Ovary (tissue), 3 donors: ENCODE measurements at regions not wholly inside any gene's neighbourhood (a gene's known extent, or its start where the extent isn't known, plus 50 kb on each side); places are given as distances from the start of the nearest gene placed in this dataset.

Experiments
- CTCF ChIP-seq, 3 donors: fragments of 450-650 bp in 2 of 3; fragments of 200-600 bp in 1 of 3; IDR thresholded peaks; one replicate each; pipeline versions ENCODE4 v1.5.1 to v1.8.0; 2016 to 2022; ENCODE audit warnings: antibody characterized with exemption in 3 of 3, mild to moderate bottlenecking in 1 of 3
- POLR2A ChIP-seq: fragments of 450-650 bp; IDR thresholded peaks from one replicate; pipeline ENCODE4 v1.6.1; 2017; ENCODE audit warnings: antibody characterized with exemption, mild to moderate bottlenecking, moderate library complexity
- donor health status: DM: no; HTN: no; CAD: no.

GRCh38 chr7:126026421-126027088 is 1096.9 kb upstream of the POT1 start:
- no peak for TF ChIP-seq CTCF (IDR thresholded peaks at IDR 0.05)
- no peak for TF ChIP-seq POLR2A
